ENCODE measurements at regions not wholly inside any gene's neighbourhood (a gene's known extent, or its start where the extent isn't known, plus 50 kb on each side); places are given as distances from the start of the nearest gene placed in this dataset.

DNA sequence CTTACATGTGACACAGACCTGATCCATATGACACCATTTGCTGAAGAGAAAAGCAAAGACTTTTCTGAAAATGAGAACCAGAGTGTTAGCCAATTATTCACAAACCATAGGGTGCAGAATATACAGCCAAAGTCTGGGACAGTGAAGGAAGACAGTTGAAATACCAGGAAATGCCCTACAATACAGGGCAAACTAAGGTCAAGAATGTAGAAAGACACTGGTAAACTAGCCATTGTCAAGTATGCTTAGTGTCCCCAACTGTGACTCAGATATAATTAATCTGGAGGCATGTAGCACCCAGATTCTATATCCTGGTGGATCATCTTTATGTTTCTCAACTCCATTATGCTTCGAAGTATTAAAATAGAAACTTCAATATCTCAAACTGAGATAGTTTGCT lies 200.9 kb upstream of the FSTL5 start:
- TF ChIP-seq TCF7L2 (IDR thresholded peaks at IDR 0.05; ENCODE audit: low read depth, low read length) (no peak), POLR2AphosphoS5 (IDR thresholded peaks at IDR 0.05; ENCODE audit: low read depth, low read length) (no peak), SIN3A (IDR thresholded peaks at IDR 0.05; ENCODE audit: borderline replicate concordance, insufficient read depth, low read depth, low read length) (no peak)
- TF ChIP-seq, protein P1, sequence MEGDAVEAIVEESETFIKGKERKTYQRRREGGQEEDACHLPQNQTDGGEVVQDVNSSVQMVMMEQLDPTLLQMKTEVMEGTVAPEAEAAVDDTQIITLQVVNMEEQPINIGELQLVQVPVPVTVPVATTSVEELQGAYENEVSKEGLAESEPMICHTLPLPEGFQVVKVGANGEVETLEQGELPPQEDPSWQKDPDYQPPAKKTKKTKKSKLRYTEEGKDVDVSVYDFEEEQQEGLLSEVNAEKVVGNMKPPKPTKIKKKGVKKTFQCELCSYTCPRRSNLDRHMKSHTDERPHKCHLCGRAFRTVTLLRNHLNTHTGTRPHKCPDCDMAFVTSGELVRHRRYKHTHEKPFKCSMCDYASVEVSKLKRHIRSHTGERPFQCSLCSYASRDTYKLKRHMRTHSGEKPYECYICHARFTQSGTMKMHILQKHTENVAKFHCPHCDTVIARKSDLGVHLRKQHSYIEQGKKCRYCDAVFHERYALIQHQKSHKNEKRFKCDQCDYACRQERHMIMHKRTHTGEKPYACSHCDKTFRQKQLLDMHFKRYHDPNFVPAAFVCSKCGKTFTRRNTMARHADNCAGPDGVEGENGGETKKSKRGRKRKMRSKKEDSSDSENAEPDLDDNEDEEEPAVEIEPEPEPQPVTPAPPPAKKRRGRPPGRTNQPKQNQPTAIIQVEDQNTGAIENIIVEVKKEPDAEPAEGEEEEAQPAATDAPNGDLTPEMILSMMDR (IDR thresholded peaks at IDR 0.05) = no peak
- TF ChIP-seq, protein P2, sequence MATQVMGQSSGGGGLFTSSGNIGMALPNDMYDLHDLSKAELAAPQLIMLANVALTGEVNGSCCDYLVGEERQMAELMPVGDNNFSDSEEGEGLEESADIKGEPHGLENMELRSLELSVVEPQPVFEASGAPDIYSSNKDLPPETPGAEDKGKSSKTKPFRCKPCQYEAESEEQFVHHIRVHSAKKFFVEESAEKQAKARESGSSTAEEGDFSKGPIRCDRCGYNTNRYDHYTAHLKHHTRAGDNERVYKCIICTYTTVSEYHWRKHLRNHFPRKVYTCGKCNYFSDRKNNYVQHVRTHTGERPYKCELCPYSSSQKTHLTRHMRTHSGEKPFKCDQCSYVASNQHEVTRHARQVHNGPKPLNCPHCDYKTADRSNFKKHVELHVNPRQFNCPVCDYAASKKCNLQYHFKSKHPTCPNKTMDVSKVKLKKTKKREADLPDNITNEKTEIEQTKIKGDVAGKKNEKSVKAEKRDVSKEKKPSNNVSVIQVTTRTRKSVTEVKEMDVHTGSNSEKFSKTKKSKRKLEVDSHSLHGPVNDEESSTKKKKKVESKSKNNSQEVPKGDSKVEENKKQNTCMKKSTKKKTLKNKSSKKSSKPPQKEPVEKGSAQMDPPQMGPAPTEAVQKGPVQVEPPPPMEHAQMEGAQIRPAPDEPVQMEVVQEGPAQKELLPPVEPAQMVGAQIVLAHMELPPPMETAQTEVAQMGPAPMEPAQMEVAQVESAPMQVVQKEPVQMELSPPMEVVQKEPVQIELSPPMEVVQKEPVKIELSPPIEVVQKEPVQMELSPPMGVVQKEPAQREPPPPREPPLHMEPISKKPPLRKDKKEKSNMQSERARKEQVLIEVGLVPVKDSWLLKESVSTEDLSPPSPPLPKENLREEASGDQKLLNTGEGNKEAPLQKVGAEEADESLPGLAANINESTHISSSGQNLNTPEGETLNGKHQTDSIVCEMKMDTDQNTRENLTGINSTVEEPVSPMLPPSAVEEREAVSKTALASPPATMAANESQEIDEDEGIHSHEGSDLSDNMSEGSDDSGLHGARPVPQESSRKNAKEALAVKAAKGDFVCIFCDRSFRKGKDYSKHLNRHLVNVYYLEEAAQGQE (IDR thresholded peaks at IDR 0.05; ENCODE audit: insufficient read depth in 1 of 2, low read depth in 2 of 2, low read length in 1 of 2) = no peak
- DNase-seq (ENCODE audit: low read depth, low spot score) (no peak), ATAC-seq (no peak)
- no TSS peak for BruUV-seq (replicated peaks)
- H3K4me3 ChIP-seq (ENCODE audit: low read depth in 2 of 2, low read length in 2 of 2) = no peak overlapping the region
- ChIA-PET POLR2A (no interaction called here), CTCF (no interaction called here)
- no peaks in the 10 kb centered on the region for H3K9me3 ChIP-seq (ENCODE audit: control insufficient read depth, insufficient read depth, low read depth, low read length)
- no peaks in the 10 kb centered on the region for H3K4me1 ChIP-seq (ENCODE audit: control insufficient read depth, insufficient read depth, low read length)
- H3K27me3 ChIP-seq (ENCODE audit: control insufficient read depth, insufficient read depth, low read length) = no peaks in the 10 kb centered on the region
- intact Hi-C loops (cut with micrococcal nuclease; ENCODE audit: unreplicated experiment) = no loop called here
- no peak overlapping the region for H3K27ac ChIP-seq (ENCODE audit: low read length)
- in situ Hi-C loops (cut with HindIII; ENCODE audit: low pct_unique_long_range_greater_than_20kb, low sequenced_read_pairs) = no loop called here
- no peaks in the 10 kb centered on the region for H3K36me3 ChIP-seq (ENCODE audit: control insufficient read depth, insufficient read depth, low read length)

DNA sequence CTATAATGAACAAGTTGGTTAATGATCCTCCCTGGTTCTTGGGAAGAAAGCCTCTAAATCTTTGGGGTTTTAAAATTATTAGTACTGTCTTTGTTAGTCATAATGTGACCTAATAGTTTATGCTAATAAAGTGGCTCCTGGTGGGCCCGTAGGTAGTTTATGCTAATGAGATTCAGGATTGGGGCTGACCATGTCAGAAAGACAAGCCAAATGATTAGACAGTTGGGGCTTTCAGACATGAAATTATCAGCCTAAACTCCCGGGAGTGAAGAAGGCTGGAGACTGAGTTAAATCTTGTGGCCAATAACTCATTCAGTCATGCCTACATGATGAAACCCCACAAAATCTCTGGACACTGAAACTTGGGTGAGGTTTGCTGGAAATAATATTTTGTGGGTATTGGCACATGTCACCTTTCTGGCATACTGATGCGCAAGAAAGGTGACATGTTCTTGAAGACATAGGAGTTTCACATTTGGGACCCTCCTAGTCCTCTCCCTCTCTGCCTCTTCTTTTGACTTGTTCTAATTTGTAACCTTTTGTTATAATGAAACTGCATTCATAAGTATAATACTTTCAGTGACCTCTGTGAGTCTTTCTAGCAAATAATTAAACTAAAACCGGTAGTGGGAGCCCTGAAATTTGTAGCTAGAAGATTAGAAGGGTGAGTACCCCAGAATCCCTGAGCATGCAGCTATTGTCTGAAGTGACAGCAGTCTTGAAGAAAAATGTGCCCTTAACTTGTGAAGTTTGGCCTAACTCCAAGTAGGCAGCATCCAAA lies 196.8 kb upstream of the FSTL5 start:
- BruUV-seq (replicated peaks) = no TSS peak
- intact Hi-C loops (cut with micrococcal nuclease; ENCODE audit: unreplicated experiment) = no loop called here
- CTCF ChIA-PET = no interaction called here

More for the DNA sequence above, 196.8 kb upstream of the FSTL5 start:
- in situ Hi-C loops (cut with HindIII; ENCODE audit: low pct_unique_long_range_greater_than_20kb, low sequenced_read_pairs) = no loop called here
- POLR2A ChIA-PET = no interaction called here
- TF ChIP-seq, protein P2 (IDR thresholded peaks at IDR 0.05; ENCODE audit: insufficient read depth in 1 of 2, low read depth in 2 of 2, low read length in 1 of 2) = no peak
- TF ChIP-seq POLR2AphosphoS5 (IDR thresholded peaks at IDR 0.05; ENCODE audit: low read depth, low read length) (no peak), SIN3A (IDR thresholded peaks at IDR 0.05; ENCODE audit: borderline replicate concordance, insufficient read depth, low read depth, low read length) (no peak)
- no peak overlapping the region for H3K4me3 ChIP-seq (ENCODE audit: low read depth in 2 of 2, low read length in 2 of 2)
- no peak for ATAC-seq
- H3K9me3 ChIP-seq (ENCODE audit: control insufficient read depth, insufficient read depth, low read depth, low read length) = no peaks in the 10 kb centered on the region
- no peak for DNase-seq (ENCODE audit: low read depth, low spot score)
- H3K36me3 ChIP-seq (ENCODE audit: control insufficient read depth, insufficient read depth, low read length) = no peaks in the 10 kb centered on the region
- H3K27me3 ChIP-seq (ENCODE audit: control insufficient read depth, insufficient read depth, low read length) = no peaks in the 10 kb centered on the region
- H3K4me1 ChIP-seq (ENCODE audit: control insufficient read depth, insufficient read depth, low read length) = no peaks in the 10 kb centered on the region
- H3K27ac ChIP-seq (ENCODE audit: low read length) = no peak overlapping the region

All from Panc1 (cell line).